GM23338 (cell line): ENCODE measurements at regions not wholly inside any gene's neighbourhood (a gene's known extent, or its start where the extent isn't known, plus 50 kb on each side); places are given as distances from the start of the nearest gene placed in this dataset.
A peak's percentile ranks its signal among the peaks of the same experiment; 100 is the strongest.

Experiments
- ATAC-seq: fragments of 200-7000 bp; cut with Tn5 transposase; 3 replicates; pipeline ENCODE4 v1.9.1; 2020
- DNase-seq: peaks from one replicate; pipeline ENCODE4 v3.0.0-alpha.2; 2015; ENCODE audit warnings: low spot score
- H2AFZ ChIP-seq: fragments of 200-600 bp; sonication (generic); 2 replicates; pipeline ENCODE4 v1.8.0; 2016; ENCODE audit warnings: antibody characterized with exemption, mild to moderate bottlenecking, moderate library complexity
- H3F3A ChIP-seq: fragments of 200-600 bp; sonication (generic); replicated peaks from 2 replicates; pipeline ENCODE4 v1.8.0; 2017; ENCODE audit warnings: antibody characterized with exemption, mixed run types, low read depth
- H3K27ac ChIP-seq: fragments of 200-600 bp; sonication (generic); 2 replicates; pipeline ENCODE4 v1.6.1; 2016; ENCODE audit warnings: low read depth
- H3K27me3 ChIP-seq: fragments of 200-600 bp; sonication (generic); 2 replicates; pipeline ENCODE4 v1.8.0; 2016; ENCODE audit warnings: mild to moderate bottlenecking, mixed run types, moderate library complexity; ENCODE audit not compliant: insufficient read depth
- H3K36me3 ChIP-seq: fragments of 200-600 bp; sonication (generic); 2 replicates; pipeline ENCODE4 v1.8.0; 2016; ENCODE audit warnings: mild to moderate bottlenecking; ENCODE audit not compliant: insufficient read depth
- H3K4me1 ChIP-seq: fragments of 200-600 bp; sonication (generic); 2 replicates; pipeline ENCODE4 v1.8.0; 2016; ENCODE audit warnings: mild to moderate bottlenecking, moderate library complexity; ENCODE audit not compliant: insufficient read depth
- H3K4me2 ChIP-seq: fragments of 200-600 bp; sonication (generic); 2 replicates; pipeline ENCODE4 v1.7.1; 2017; ENCODE audit warnings: mixed run types
- H3K4me3 ChIP-seq: fragments of 200-600 bp; sonication (generic); 2 replicates; pipeline ENCODE4 v1.6.1; 2016; ENCODE audit warnings: mixed run types
- H3K79me2 ChIP-seq: fragments of 200-600 bp; sonication (generic); replicated peaks from 2 replicates; pipeline ENCODE4 v1.8.0; 2017; ENCODE audit warnings: mild to moderate bottlenecking; ENCODE audit not compliant: insufficient read depth
- H3K9me2 ChIP-seq: fragments of 200-600 bp; sonication (generic); 2 replicates; pipeline ENCODE4 v1.8.0; 2017; ENCODE audit not compliant: insufficient read depth
- H4K20me1 ChIP-seq: fragments of 200-600 bp; sonication (generic); replicated peaks from 2 replicates; pipeline ENCODE4 v1.8.0; 2017; ENCODE audit warnings: mild to moderate bottlenecking; ENCODE audit not compliant: insufficient read depth
- H3K27ac Mint-ChIP-seq: 2 replicates; pipeline ENCODE4 v1.8.0; 2020; ENCODE audit warnings: inconsistent platforms, mild to moderate bottlenecking, moderate library complexity, mixed read lengths
- H3K27me3 Mint-ChIP-seq: 3 replicates; pipeline ENCODE4 v1.8.0; 2022; ENCODE audit warnings: low read depth, mild to moderate bottlenecking, moderate library complexity, mixed read lengths, inconsistent platforms; ENCODE audit not compliant: insufficient read depth, poor library complexity
- H3K36me3 Mint-ChIP-seq: 3 replicates; pipeline ENCODE4 v1.8.0; 2021; ENCODE audit warnings: low read depth, mild to moderate bottlenecking, inconsistent platforms, moderate library complexity, mixed read lengths
- H3K4me1 Mint-ChIP-seq: 3 replicates; pipeline ENCODE4 v1.8.0; 2020; ENCODE audit warnings: mild to moderate bottlenecking, inconsistent platforms, mixed read lengths
- H3K4me3 Mint-ChIP-seq: 3 replicates; pipeline ENCODE4 v1.8.0; 2021; ENCODE audit warnings: moderate library complexity, mild to moderate bottlenecking, inconsistent platforms, mixed read lengths
- H3K9me3 Mint-ChIP-seq: 3 replicates; pipeline ENCODE4 v1.8.0; 2020; ENCODE audit warnings: moderate library complexity, mild to moderate bottlenecking, inconsistent platforms, mixed read lengths
- CREB1 ChIP-seq: fragments of 250-450 bp; sonication (Bioruptor Pico); IDR thresholded peaks from 2 replicates; pipeline ENCODE4 v1.5.0; 2020; ENCODE audit warnings: low read depth, mild to moderate bottlenecking, moderate library complexity
- CTCF ChIP-seq, 2 experiments: fragments of 200-600 bp in 1 of 2; sonication (generic) in 1 of 2; conservative IDR thresholded peaks; 2 replicates each; pipeline versions ENCODE4 v1.5.1 to v1.6.1; 2016 to 2017; ENCODE audit warnings: antibody characterized with exemption in 2 of 2, low read depth in 2 of 2, mild to moderate bottlenecking in 2 of 2, moderate library complexity in 1 of 2
- ETS1 ChIP-seq: IDR thresholded peaks from 2 replicates; pipeline ENCODE4 v1.6.1; 2016; ENCODE audit warnings: antibody characterized with exemption
- EZH2 ChIP-seq: fragments of 200-600 bp; sonication (generic); IDR thresholded peaks from one replicate; pipeline ENCODE4 v1.8.0; 2017; ENCODE audit warnings: antibody characterized with exemption, mild to moderate bottlenecking, low read depth; ENCODE audit not compliant: unreplicated experiment
- EZH2phosphoT487 ChIP-seq: fragments of 200-600 bp; sonication (generic); IDR thresholded peaks from one replicate; pipeline ENCODE4 v1.8.1; 2018; ENCODE audit warnings: antibody characterized with exemption; ENCODE audit not compliant: unreplicated experiment
- JUNB ChIP-seq: IDR thresholded peaks from one replicate; pipeline ENCODE4 v1.6.1; 2016; ENCODE audit warnings: antibody characterized with exemption; ENCODE audit not compliant: unreplicated experiment
- NANOG ChIP-seq: IDR thresholded peaks from 2 replicates; pipeline ENCODE4 v1.6.1; 2016; ENCODE audit warnings: antibody characterized with exemption, borderline replicate concordance
- POLR2AphosphoS5 ChIP-seq: IDR thresholded peaks from 2 replicates; pipeline ENCODE4 v1.6.1; 2016; ENCODE audit warnings: antibody characterized with exemption, low read depth
- STAT1 ChIP-seq: IDR thresholded peaks from one replicate; pipeline ENCODE4 v1.6.1; 2016; ENCODE audit warnings: antibody characterized with exemption; ENCODE audit not compliant: unreplicated experiment
- ZNF114 ChIP-seq: fragments of 250-450 bp; sonication (Bioruptor Pico); IDR thresholded peaks from 2 replicates; pipeline ENCODE4 v1.5.0; 2020; ENCODE audit warnings: mild to moderate bottlenecking, moderate library complexity
- ZNF331 ChIP-seq: fragments of 250-450 bp; sonication (Bioruptor Pico); IDR thresholded peaks from 2 replicates; pipeline ENCODE4 v1.5.0; 2020; ENCODE audit warnings: low read depth, mild to moderate bottlenecking, moderate library complexity
- ZNF462 ChIP-seq: fragments of 250-450 bp; sonication (Bioruptor Pico); IDR thresholded peaks from 2 replicates; pipeline ENCODE4 v1.5.0; 2020; ENCODE audit warnings: mild to moderate bottlenecking, moderate library complexity

- Mint-ChIP-seq H3K36me3 (no peaks in the 10 kb centered on the region), H3K9me3 (no peaks in the 10 kb centered on the region), H3K27me3 (no peaks in the 10 kb centered on the region), H3K4me3 (peak overlapping the region; percentile 60), H3K27ac (peak overlapping the region; percentile 94), H3K4me1 (peaks cover 39% of the 10 kb centered on the region)
- Histone ChIP-seq H2AFZ (peak overlapping the region; percentile 19; the same call in 1 of the 2 replicates), H3K79me2 (no peaks in the 10 kb centered on the region), H3K4me1 (peaks cover 23% of the 10 kb centered on the region), H3K27ac (peak overlapping the region; percentile 88), H3K4me3 (peak overlapping the region; percentile 41), H3K9me2 (no peaks in the 10 kb centered on the region), H3K27me3 (no peaks in the 10 kb centered on the region), H4K20me1 (no peaks in the 10 kb centered on the region), H3K4me2 (peak overlapping the region; percentile 75), H3F3A (no peaks in the 10 kb centered on the region), H3K36me3 (no peaks in the 10 kb centered on the region)
- peak; percentile 98 for ATAC-seq
- DNase-seq, result peak; percentile 93
- TF ChIP-seq CREB1 (peak; percentile 18; the same call in 1 of the 2 replicates), EZH2phosphoT487 (no peak)
Observed at GRCh38 chr13:38624822-38625221, 62.1 kb upstream of the FREM2 start.

- no peaks in the 10 kb centered on the region for H3F3A ChIP-seq
- no peaks in the 10 kb centered on the region for H3K27me3 ChIP-seq
- no peaks in the 10 kb centered on the region for H3K79me2 ChIP-seq
- Mint-ChIP-seq H3K4me1 (peaks cover 36% of the 10 kb centered on the region), H3K27ac (no peak overlapping the region), H3K9me3 (no peaks in the 10 kb centered on the region), H3K27me3 (no peaks in the 10 kb centered on the region), H3K36me3 (no peaks in the 10 kb centered on the region), H3K4me3 (no peak overlapping the region)
- H3K9me2 ChIP-seq, result no peaks in the 10 kb centered on the region
- ATAC-seq, result no peak
- H3K4me3 ChIP-seq, result no peak overlapping the region
- H3K36me3 ChIP-seq, result no peaks in the 10 kb centered on the region
- H3K4me2 ChIP-seq, result no peak overlapping the region
- no peaks in the 10 kb centered on the region for H4K20me1 ChIP-seq
- DNase-seq, result no peak
- H2AFZ ChIP-seq, result no peak overlapping the region
- H3K4me1 ChIP-seq, result peaks cover 23% of the 10 kb centered on the region
- no peak overlapping the region for H3K27ac ChIP-seq
- no peak for TF ChIP-seq ETS1
- no peak for TF ChIP-seq EZH2phosphoT487
- TF ChIP-seq EZH2, result no peak
- no peak for TF ChIP-seq ZNF114 (CRISPR knock-in tag)
- no peak for TF ChIP-seq NANOG
- no peak for TF ChIP-seq JUNB
- TF ChIP-seq CREB1, result no peak
- TF ChIP-seq POLR2AphosphoS5, result no peak
- no peak for TF ChIP-seq ZNF331 (CRISPR knock-in tag)
- no peak for TF ChIP-seq STAT1
- TF ChIP-seq ZNF462 (CRISPR knock-in tag), result no peak
- no peak for TF ChIP-seq CTCF (conservative IDR thresholded peaks at IDR 0.05; ENCODE audit: low read depth in 2 of 2)
Observed at GRCh38 chr13:38628554-38628953, 58.3 kb upstream of the FREM2 start.
